Neural cell (in vitro differentiated cells): ENCODE measurements at regions not wholly inside any gene's neighbourhood (a gene's known extent, or its start where the extent isn't known, plus 50 kb on each side); places are given as distances from the start of the nearest gene placed in this dataset.

ENCODE experiments used
- CTCF ChIP-seq: fragments of 450-650 bp; IDR thresholded peaks from 2 replicates; pipeline ENCODE4 v1.5.1; 2014; ENCODE audit warnings: antibody characterized with exemption, mild to moderate bottlenecking, moderate library complexity; ENCODE audit not compliant: poor library complexity, severe bottlenecking
- EP300 ChIP-seq: fragments of 450-650 bp; conservative IDR thresholded peaks from 2 replicates; pipeline ENCODE4 v1.6.1; 2014; ENCODE audit warnings: antibody characterized with exemption, mild to moderate bottlenecking, moderate library complexity; ENCODE audit not compliant: poor library complexity, severe bottlenecking
- POLR2AphosphoS5 ChIP-seq: IDR thresholded peaks from 2 replicates; pipeline ENCODE4 v1.6.1; 2012
- SMC3 ChIP-seq: fragments of 450-650 bp; conservative IDR thresholded peaks from 2 replicates; pipeline ENCODE4 v1.6.1; 2014; ENCODE audit warnings: antibody characterized with exemption, mild to moderate bottlenecking, moderate library complexity; ENCODE audit not compliant: poor library complexity

DNA sequence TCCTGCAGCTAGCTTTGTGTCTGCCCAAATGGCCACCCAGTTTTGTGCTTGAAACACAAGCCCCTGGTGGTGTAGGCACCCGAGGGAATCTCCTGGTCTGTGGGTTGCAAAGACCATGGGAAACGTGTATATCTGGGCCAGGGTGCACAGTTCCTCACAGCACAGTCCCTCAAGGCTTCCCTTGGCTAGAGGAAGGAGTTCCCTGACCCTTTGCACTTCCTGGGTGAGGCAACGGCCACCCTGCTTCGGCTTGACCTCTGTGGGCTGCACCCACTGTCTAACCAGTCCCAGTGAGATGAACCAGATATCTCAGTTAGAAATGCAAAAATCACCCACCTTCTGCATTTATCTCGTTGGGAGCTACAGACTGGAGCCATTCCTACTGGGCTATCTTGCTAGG is 865.0 kb upstream of the ACO1 start:
- TF ChIP-seq POLR2AphosphoS5 (no peak), EP300 (no peak), CTCF (no peak), SMC3 (no peak)
